PC-9 (cell line): ENCODE measurements at regions not wholly inside any gene's neighbourhood (a gene's known extent, or its start where the extent isn't known, plus 50 kb on each side); places are given as distances from the start of the nearest gene placed in this dataset.

Experiments used
- EZH2 ChIP-seq: fragments of 200-600 bp; sonication (generic); IDR thresholded peaks from 2 replicates; pipeline ENCODE4 v1.8.0; 2017; ENCODE audit warnings: antibody characterized with exemption, low read depth
- TF ChIP-seq, protein P1 (sequence below): fragments of 200-600 bp; sonication (generic); conservative IDR thresholded peaks from 2 replicates; pipeline ENCODE4 v1.6.1; 2017; ENCODE audit warnings: mixed run types, antibody characterized with exemption, mild to moderate bottlenecking, moderate library complexity

DNA sequence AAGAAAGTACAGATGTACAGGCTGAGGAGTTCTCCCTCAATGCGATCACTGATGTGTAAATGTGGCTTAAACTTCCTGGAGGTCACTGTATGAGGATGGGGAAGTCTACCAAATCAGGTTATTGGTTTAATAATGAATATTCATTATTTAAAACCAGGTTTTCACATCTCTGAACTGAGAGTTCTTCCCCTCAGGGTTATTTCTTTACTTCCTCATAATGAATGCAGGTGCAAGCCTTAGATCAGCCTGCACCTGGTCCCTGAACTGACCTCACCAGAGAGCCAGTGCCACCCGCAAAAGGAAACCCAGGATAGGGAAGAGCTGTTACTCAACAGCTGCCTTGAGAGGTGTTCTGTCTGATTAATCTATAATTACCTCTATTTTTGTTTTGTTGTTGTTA lies 369.0 kb downstream of the EPHA4 start:
- TF ChIP-seq, protein P1, sequence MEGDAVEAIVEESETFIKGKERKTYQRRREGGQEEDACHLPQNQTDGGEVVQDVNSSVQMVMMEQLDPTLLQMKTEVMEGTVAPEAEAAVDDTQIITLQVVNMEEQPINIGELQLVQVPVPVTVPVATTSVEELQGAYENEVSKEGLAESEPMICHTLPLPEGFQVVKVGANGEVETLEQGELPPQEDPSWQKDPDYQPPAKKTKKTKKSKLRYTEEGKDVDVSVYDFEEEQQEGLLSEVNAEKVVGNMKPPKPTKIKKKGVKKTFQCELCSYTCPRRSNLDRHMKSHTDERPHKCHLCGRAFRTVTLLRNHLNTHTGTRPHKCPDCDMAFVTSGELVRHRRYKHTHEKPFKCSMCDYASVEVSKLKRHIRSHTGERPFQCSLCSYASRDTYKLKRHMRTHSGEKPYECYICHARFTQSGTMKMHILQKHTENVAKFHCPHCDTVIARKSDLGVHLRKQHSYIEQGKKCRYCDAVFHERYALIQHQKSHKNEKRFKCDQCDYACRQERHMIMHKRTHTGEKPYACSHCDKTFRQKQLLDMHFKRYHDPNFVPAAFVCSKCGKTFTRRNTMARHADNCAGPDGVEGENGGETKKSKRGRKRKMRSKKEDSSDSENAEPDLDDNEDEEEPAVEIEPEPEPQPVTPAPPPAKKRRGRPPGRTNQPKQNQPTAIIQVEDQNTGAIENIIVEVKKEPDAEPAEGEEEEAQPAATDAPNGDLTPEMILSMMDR: no peak
- no peak for TF ChIP-seq EZH2
